ENCODE measurements at regions not wholly inside any gene's neighbourhood (a gene's known extent, or its start where the extent isn't known, plus 50 kb on each side); places are given as distances from the start of the nearest gene placed in this dataset.

- no peak for TF ChIP-seq CTCF (IDR thresholded peaks at IDR 0.05)
- no peak for TF ChIP-seq POLR2A (IDR thresholded peaks at IDR 0.05)
Observed at GRCh38 chr3:18864933-18865731, 283.2 kb upstream of the KCNH8 start.
